ENCODE measurements at regions not wholly inside any gene's neighbourhood (a gene's known extent, or its start where the extent isn't known, plus 50 kb on each side); places are given as distances from the start of the nearest gene placed in this dataset.
A peak's percentile ranks its signal among the peaks of the same experiment; 100 is the strongest.
"Not testable (repeated sequence)": the region's sequence is repeated elsewhere in the genome, so short reads cannot be mapped to it uniquely, and the experiment has no call there.

DNA sequence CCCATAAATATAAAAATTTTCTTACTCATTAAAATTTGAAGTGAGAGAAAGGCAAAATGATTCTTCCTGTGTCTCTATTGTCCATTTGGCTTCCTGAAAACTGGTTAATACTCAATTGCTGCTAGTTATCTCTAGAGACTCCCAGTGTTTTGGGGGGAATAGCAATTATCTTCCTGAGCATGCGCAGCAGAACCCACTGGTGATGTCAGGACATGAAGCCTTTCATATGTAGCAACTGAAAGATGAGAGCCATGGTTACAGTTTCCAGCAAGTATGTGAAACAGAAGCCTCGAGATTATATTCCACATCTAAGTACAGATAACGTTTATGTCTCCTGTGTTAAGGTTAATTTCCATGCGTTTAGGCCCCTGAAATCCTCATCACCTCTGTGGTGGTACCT, 254.3 kb upstream of the FIGN start:
- Histone ChIP-seq H3K4me3 (no peak overlapping the region), H3K27ac (no peak overlapping the region), H3K27me3 (no peaks in the 10 kb centered on the region), H3K9me3 (no peaks in the 10 kb centered on the region), H3K4me1 (no peaks in the 10 kb centered on the region), H3K9ac (no peak overlapping the region), H3K36me3 (no peaks in the 10 kb centered on the region), H3K4me2 (no peak overlapping the region), H4K20me1 (no peaks in the 10 kb centered on the region)
- TF ChIP-seq Cebpa-rat (IDR thresholded peaks at IDR 0.05): no peak

DNA sequence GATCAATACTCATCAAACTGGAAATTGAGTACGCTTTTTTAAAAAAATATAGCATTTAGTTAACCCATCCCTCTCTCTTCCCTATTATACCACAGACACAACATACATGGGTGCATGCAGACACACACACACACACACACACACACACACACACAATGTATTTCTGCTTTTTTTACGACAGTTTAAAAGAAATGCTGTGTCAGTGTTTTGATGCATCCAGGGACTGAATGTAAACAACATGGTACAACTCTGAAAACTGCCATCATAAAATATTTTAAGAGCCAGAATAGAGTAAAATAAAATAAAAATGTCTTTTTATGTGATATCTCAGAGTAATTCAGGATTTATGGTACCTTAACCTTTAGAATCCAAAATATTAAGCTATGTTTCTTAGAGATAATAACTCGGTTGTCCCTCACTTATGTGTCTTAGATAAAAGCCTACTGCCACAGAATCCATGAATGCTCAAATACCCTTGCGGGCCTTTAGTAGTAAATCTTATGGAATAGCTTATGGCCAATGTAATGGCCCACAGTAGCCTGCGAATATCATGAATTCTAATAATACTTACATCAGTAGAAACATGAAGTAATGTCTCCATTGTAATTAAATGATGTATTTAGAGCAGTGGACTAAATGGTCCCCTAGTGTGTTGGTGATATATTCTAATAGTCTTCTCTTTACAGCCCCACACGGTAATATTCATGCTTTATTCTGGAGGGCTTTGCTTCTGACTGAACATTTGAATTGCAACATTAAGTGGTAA, 251.6 kb upstream of the FIGN start:
- Histone ChIP-seq H3K36me3 (no peaks in the 10 kb centered on the region), H3K4me1 (no peaks in the 10 kb centered on the region), H3K27ac (no peak overlapping the region), H3K4me2 (no peak overlapping the region), H4K20me1 (no peaks in the 10 kb centered on the region), H3K4me3 (no peak overlapping the region), H3K27me3 (no peaks in the 10 kb centered on the region), H3K9me3 (no peaks in the 10 kb centered on the region), H3K9ac (no peak overlapping the region)
- no peak for TF ChIP-seq Cebpa-rat (IDR thresholded peaks at IDR 0.05)

DNA sequence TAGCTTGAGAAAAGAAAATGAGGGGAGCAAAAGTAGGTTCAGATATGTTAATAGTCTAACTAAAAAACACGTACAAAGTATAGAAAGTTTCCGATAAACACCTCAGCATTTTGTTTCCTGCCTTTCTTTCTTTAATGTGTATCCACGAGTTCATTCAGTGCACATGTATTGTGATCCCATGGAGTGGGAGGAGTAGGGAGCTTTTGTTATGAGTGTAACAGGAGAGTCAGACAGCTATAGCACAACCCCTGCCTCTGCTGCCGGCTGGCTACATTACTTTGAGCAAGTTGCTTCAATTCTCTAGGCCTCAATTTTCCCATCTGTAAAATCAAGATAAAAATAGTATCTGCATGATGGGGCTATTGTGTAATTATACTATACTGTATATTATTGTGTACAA, 249.2 kb upstream of the FIGN start:
- H4K20me1 ChIP-seq: no peaks in the 10 kb centered on the region
- no peaks in the 10 kb centered on the region for H3K9me3 ChIP-seq
- no peak overlapping the region for H3K27ac ChIP-seq
- no peak for TF ChIP-seq Cebpa-rat (IDR thresholded peaks at IDR 0.05)
- H3K4me1 ChIP-seq: no peaks in the 10 kb centered on the region
- H3K9ac ChIP-seq: no peak overlapping the region
- H3K4me2 ChIP-seq: no peak overlapping the region
- H3K36me3 ChIP-seq: no peaks in the 10 kb centered on the region
- H3K4me3 ChIP-seq: no peak overlapping the region
- H3K27me3 ChIP-seq: no peaks in the 10 kb centered on the region

DNA sequence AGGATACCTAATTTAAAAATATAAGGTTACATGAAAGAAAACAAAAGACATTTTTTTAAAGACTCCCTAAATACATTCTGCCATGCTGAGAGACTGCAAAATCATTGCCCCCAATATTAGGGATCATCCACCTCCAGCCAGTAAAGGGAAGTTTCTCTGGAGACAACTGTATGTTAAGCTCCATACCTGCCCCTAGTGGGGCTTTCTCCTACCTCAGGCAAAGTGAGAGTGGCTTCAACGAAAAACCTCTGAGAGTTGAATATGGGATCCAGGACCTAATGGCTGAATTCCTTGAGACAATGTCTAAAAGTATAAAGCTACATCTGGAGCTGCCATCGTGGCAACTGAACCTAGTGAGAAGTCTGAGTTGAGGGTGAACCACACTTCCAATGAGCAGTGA, 248.1 kb upstream of the FIGN start:
- no peaks in the 10 kb centered on the region for H3K4me1 ChIP-seq
- H3K36me3 ChIP-seq: no peaks in the 10 kb centered on the region
- no peak overlapping the region for H3K4me2 ChIP-seq
- H3K9me3 ChIP-seq: no peaks in the 10 kb centered on the region
- H3K27ac ChIP-seq: no peak overlapping the region
- H4K20me1 ChIP-seq: no peaks in the 10 kb centered on the region
- H3K4me3 ChIP-seq: no peak overlapping the region
- H3K9ac ChIP-seq: no peak overlapping the region
- no peak for TF ChIP-seq Cebpa-rat (IDR thresholded peaks at IDR 0.05)
- no peaks in the 10 kb centered on the region for H3K27me3 ChIP-seq

- Histone ChIP-seq H3K9me3 (no peaks in the 10 kb centered on the region), H4K20me1 (no peaks in the 10 kb centered on the region), H3K9ac (no peak overlapping the region), H3K4me1 (no peaks in the 10 kb centered on the region), H3K4me3 (no peak overlapping the region), H3K36me3 (no peaks in the 10 kb centered on the region), H3K27ac (no peak overlapping the region), H3K27me3 (no peaks in the 10 kb centered on the region), H3K4me2 (no peak overlapping the region)
- TF ChIP-seq Cebpa-rat (IDR thresholded peaks at IDR 0.05): no peak
These were observed 247.1 kb upstream of the FIGN start for GRCh38 chr2:163982938-163983337.

DNA sequence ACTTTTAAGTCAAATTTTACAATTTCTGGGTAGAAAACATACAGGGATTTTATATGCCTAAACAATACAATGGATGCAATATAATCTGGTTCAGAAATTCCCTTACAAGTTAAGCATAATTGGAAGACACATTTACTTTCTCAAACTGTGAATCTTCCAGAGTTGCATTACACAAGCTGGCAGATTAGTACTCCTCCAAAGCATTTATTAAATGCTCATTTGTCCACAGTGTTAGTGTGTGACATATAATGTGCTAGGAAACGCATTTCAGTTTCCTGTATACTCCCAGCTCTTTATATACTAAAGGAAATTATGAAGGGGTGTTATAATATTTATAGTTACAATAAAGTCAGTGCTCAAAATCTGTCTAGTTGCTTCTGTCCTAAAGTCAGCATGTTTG, 239.0 kb upstream of the FIGN start:
- H3K36me3 ChIP-seq: no peaks in the 10 kb centered on the region
- H3K9ac ChIP-seq: no peak overlapping the region
- TF ChIP-seq Cebpa-rat (IDR thresholded peaks at IDR 0.05): no peak
- no peak overlapping the region for H3K27ac ChIP-seq
- H3K27me3 ChIP-seq: no peaks in the 10 kb centered on the region
- H4K20me1 ChIP-seq: no peaks in the 10 kb centered on the region
- H3K9me3 ChIP-seq: no peaks in the 10 kb centered on the region
- peaks cover 33% of the 10 kb centered on the region for H3K4me1 ChIP-seq
- H3K4me2 ChIP-seq: no peak overlapping the region
- H3K4me3 ChIP-seq: no peak overlapping the region

DNA sequence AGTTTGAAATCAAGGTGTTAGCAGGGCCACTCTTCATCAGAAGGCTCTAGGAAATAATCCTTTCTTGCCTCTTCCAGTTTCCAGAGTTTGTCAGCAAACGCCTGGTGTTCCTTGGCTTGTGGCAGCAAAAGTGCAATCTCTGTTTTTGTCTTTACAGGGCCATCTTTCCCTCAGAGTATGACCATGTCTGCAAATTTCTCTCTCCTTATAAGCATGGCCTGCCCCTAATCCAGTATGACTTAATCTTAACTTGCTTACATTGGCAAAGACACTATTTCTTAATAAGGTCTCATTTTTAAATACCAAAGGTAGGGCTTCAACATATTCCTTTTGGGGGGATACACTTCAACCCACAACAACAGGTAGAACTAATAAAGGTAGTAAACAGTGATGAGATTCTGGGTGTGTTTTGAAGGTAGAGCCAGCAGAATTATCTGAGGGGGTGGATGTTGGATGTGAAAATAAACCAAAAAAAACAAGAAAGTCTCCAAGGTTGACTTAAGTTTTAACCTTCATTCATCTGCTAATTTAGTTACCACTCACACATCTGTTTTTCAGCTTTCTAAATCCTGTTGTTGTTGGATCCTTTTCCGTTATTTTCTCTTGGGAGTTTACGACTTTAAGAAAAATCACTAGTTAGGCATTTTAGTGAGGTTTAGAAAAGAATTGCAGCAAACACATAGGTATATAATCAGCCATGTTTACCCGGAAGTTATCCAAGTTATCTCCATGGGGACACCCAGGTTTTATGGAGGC, 234.4 kb upstream of the FIGN start:
- H3K4me1 ChIP-seq: peaks cover 33% of the 10 kb centered on the region
- H4K20me1 ChIP-seq: no peaks in the 10 kb centered on the region
- no peak overlapping the region for H3K9ac ChIP-seq
- TF ChIP-seq Cebpa-rat (IDR thresholded peaks at IDR 0.05): no peak
- no peak overlapping the region for H3K27ac ChIP-seq
- H3K27me3 ChIP-seq: no peaks in the 10 kb centered on the region
- H3K4me3 ChIP-seq: no peak overlapping the region
- H3K9me3 ChIP-seq: 0 out of 2 replicates have a peak, but pooled peaks cover 3% of the 10 kb centered on the region
- H3K4me2 ChIP-seq: peak overlapping the region; percentile 12; the same call in 1 of the 2 replicates
- no peaks in the 10 kb centered on the region for H3K36me3 ChIP-seq

DNA sequence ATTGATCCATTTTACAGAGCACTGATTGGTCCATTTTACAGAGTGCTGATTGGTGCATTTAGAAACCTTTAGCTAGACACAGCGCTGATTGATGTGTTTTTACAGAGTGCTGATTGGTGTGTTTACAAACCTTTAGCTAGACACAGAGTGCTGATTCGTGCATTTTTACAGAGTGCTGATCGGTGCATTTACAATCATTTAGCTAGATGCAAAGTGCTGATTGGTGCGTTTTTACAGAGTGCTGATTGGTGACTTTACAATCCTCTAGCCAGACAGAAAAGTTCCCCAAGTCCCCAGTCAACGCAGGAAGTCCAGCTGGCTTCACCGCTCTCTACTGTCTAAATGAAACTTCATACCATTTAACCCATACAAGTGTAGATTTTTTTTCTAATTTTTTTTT, 228.5 kb upstream of the FIGN start:
- H3K9ac ChIP-seq, H3K4me2 ChIP-seq, H3K27me3 ChIP-seq, H3K9me3 ChIP-seq, H3K27ac ChIP-seq, H3K4me3 ChIP-seq, H3K4me1 ChIP-seq, H4K20me1 ChIP-seq, H3K36me3 ChIP-seq: not testable (repeated sequence)

DNA sequence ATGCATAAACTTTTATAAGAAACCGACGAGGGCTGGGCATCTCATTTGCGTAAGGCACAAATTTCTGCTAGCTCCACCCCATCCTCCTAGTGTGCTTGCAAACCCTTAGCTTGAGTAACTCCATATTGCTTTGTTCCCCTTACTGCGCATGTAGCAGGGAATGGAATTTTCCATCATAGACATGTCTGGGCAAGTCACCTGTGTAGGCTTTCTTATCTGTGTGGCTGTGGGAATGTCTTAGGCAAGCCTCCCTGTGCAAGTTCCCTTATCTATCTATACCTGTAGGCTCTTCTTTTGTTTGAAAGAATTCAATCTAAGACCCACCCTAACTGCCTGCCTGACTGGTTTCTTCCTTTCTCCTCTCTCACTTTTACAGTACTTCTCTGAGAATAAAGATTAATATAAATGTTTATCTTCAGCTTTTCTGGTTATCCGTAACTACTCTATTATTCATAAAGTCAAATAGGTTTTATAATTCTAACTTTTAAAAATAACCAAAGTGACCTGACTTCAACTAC, 217.6 kb upstream of the FIGN start:
- no peaks in the 10 kb centered on the region for H3K9me3 ChIP-seq
- H3K36me3 ChIP-seq: no peaks in the 10 kb centered on the region
- no peak overlapping the region for H3K27ac ChIP-seq
- H4K20me1 ChIP-seq: no peaks in the 10 kb centered on the region
- no peaks in the 10 kb centered on the region for H3K27me3 ChIP-seq
- TF ChIP-seq Cebpa-rat (IDR thresholded peaks at IDR 0.05): no peak
- H3K4me2 ChIP-seq: no peak overlapping the region
- H3K4me3 ChIP-seq: no peak overlapping the region
- H3K4me1 ChIP-seq: no peaks in the 10 kb centered on the region
- H3K9ac ChIP-seq: no peak overlapping the region

GRCh38 chr2:163951312-163951711, 215.5 kb upstream of the FIGN start:
- no peaks in the 10 kb centered on the region for H3K36me3 ChIP-seq
- H4K20me1 ChIP-seq: no peaks in the 10 kb centered on the region
- no peaks in the 10 kb centered on the region for H3K27me3 ChIP-seq
- no peak overlapping the region for H3K4me3 ChIP-seq
- H3K4me1 ChIP-seq: no peaks in the 10 kb centered on the region
- H3K9ac ChIP-seq: no peak overlapping the region
- no peak overlapping the region for H3K27ac ChIP-seq
- H3K4me2 ChIP-seq: no peak overlapping the region
- H3K9me3 ChIP-seq: no peaks in the 10 kb centered on the region
- TF ChIP-seq Cebpa-rat (IDR thresholded peaks at IDR 0.05): no peak
